ENCODE measurements at regions not wholly inside any gene's neighbourhood (a gene's known extent, or its start where the extent isn't known, plus 50 kb on each side); places are given as distances from the start of the nearest gene placed in this dataset.

- TF ChIP-seq GATA2 (IDR thresholded peaks at IDR 0.05; ENCODE audit: low read depth, low read length) (no peak), GATA3 (IDR thresholded peaks at IDR 0.05; ENCODE audit: low read depth, low read length) (no peak)
Measured at GRCh38 chr4:28015996-28016395, 1155.4 kb downstream of the STIM2 start.

Data from SH-SY5Y (cell line).